ENCODE measurements at regions not wholly inside any gene's neighbourhood (a gene's known extent, or its start where the extent isn't known, plus 50 kb on each side); places are given as distances from the start of the nearest gene placed in this dataset.

GRCh38 chr12:75937486-75937885 is 94.1 kb downstream of the PHLDA1 start:
- intact Hi-C loops (cut with DNase I), result no loop called here
- Histone ChIP-seq H3K4me1 (peaks cover 5 to 36% of the 10 kb centered on the region in 2 donors), H3K36me3 (no peaks in the 10 kb centered on the region), H3K9me3 (no peaks in the 10 kb centered on the region), H3K27me3 (no peaks in the 10 kb centered on the region), H3K4me3 (no peak overlapping the region), H3K27ac (no peak overlapping the region)
- TF ChIP-seq, protein P1, sequence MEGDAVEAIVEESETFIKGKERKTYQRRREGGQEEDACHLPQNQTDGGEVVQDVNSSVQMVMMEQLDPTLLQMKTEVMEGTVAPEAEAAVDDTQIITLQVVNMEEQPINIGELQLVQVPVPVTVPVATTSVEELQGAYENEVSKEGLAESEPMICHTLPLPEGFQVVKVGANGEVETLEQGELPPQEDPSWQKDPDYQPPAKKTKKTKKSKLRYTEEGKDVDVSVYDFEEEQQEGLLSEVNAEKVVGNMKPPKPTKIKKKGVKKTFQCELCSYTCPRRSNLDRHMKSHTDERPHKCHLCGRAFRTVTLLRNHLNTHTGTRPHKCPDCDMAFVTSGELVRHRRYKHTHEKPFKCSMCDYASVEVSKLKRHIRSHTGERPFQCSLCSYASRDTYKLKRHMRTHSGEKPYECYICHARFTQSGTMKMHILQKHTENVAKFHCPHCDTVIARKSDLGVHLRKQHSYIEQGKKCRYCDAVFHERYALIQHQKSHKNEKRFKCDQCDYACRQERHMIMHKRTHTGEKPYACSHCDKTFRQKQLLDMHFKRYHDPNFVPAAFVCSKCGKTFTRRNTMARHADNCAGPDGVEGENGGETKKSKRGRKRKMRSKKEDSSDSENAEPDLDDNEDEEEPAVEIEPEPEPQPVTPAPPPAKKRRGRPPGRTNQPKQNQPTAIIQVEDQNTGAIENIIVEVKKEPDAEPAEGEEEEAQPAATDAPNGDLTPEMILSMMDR (IDR thresholded peaks at IDR 0.05), result no peak
- ATAC-seq, result no peak
- no peak for DNase-seq

- Histone ChIP-seq H3K4me3 (no peak overlapping the region), H3K27me3 (no peaks in the 10 kb centered on the region), H3K9me3 (no peaks in the 10 kb centered on the region), H3K4me1 (peaks cover 5 to 36% of the 10 kb centered on the region in 2 donors), H3K36me3 (no peaks in the 10 kb centered on the region), H3K27ac (no peak overlapping the region)
- DNase-seq (no peak), ATAC-seq (no peak)
- TF ChIP-seq, protein P1 (IDR thresholded peaks at IDR 0.05), result no peak
- intact Hi-C loops (cut with DNase I), result no loop called here
These were observed 94.8 kb downstream of the PHLDA1 start for GRCh38 chr12:75936515-75937440.

- no peaks in the 10 kb centered on the region for H3K27me3 ChIP-seq
- H3K9me3 ChIP-seq, result no peaks in the 10 kb centered on the region
- H3K4me1 ChIP-seq, result peaks cover 5 to 36% of the 10 kb centered on the region in 2 donors
- H3K27ac ChIP-seq, result no peak overlapping the region
- intact Hi-C loops (cut with DNase I), result no loop called here
- H3K4me3 ChIP-seq, result no peak overlapping the region
- DNase-seq (no peak), ATAC-seq (no peak)
- TF ChIP-seq, protein P1 (IDR thresholded peaks at IDR 0.05), result no peak
- H3K36me3 ChIP-seq, result no peaks in the 10 kb centered on the region
These were observed 95.9 kb downstream of the PHLDA1 start for GRCh38 chr12:75935539-75936242.

- H3K9me3 ChIP-seq, result no peaks in the 10 kb centered on the region
- TF ChIP-seq, protein P1 (IDR thresholded peaks at IDR 0.05), result no peak
- no peak overlapping the region for H3K27ac ChIP-seq
- H3K27me3 ChIP-seq, result no peaks in the 10 kb centered on the region
- no peaks in the 10 kb centered on the region for H3K36me3 ChIP-seq
- no peak overlapping the region for H3K4me3 ChIP-seq
- intact Hi-C loops (cut with DNase I), result no loop called here
- peaks cover 5 to 29% of the 10 kb centered on the region in 2 donors for H3K4me1 ChIP-seq
- ATAC-seq (peak; percentile 37), DNase-seq (no peak)
These were observed 98.5 kb downstream of the PHLDA1 start for GRCh38 chr12:75933101-75933500.

GRCh38 chr12:75932241-75932640 is 99.3 kb downstream of the PHLDA1 start:
- intact Hi-C loops (cut with DNase I), result no loop called here
- no peaks in the 10 kb centered on the region for H3K36me3 ChIP-seq
- H3K4me3 ChIP-seq, result no peak overlapping the region
- no peaks in the 10 kb centered on the region for H3K27me3 ChIP-seq
- TF ChIP-seq, protein P1 (IDR thresholded peaks at IDR 0.05), result no peak
- DNase-seq, result no peak
- no peak overlapping the region for H3K27ac ChIP-seq
- ATAC-seq, result no peak
- no peaks in the 10 kb centered on the region for H3K9me3 ChIP-seq
- peaks cover 5 to 29% of the 10 kb centered on the region in 2 donors for H3K4me1 ChIP-seq

All from left lung (tissue), 4 donors.